ENCODE measurements at regions not wholly inside any gene's neighbourhood (a gene's known extent, or its start where the extent isn't known, plus 50 kb on each side); places are given as distances from the start of the nearest gene placed in this dataset.

DNA sequence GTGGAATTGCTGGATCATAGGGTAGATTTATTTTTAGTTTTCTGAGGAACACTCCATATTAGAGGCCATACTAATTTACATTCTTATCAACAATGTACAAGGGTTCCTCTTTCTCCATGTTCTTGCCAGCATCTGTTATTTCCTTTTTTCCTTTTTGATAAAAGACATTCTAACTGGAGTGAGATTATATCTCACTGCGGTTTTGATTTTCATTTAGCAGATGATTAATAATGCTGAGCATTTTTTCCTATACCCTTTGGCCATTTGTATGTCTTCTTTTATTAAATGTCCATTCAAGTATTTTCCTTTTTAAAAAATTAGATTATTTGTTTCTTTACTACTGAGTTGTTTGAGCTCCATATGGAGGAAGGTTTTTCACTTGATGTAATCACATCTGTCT is 1189.5 kb downstream of the ZPLD1 start:
- TF ChIP-seq SUZ12 (IDR thresholded peaks at IDR 0.05): no peak
- TF ChIP-seq ELF4 (IDR thresholded peaks at IDR 0.05): no peak
- no peak for TF ChIP-seq SP1 (IDR thresholded peaks at IDR 0.05)
- TF ChIP-seq ZNF384 (IDR thresholded peaks at IDR 0.05): no peak
- TF ChIP-seq, protein P1, sequence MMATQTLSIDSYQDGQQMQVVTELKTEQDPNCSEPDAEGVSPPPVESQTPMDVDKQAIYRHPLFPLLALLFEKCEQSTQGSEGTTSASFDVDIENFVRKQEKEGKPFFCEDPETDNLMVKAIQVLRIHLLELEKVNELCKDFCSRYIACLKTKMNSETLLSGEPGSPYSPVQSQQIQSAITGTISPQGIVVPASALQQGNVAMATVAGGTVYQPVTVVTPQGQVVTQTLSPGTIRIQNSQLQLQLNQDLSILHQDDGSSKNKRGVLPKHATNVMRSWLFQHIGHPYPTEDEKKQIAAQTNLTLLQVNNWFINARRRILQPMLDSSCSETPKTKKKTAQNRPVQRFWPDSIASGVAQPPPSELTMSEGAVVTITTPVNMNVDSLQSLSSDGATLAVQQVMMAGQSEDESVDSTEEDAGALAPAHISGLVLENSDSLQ (IDR thresholded peaks at IDR 0.05): no peak
- TF ChIP-seq FOXA1 (IDR thresholded peaks at IDR 0.05): no peak
- TF ChIP-seq HDGF (IDR thresholded peaks at IDR 0.05; ENCODE audit: borderline replicate concordance): no peak
- TF ChIP-seq BHLHE40 (IDR thresholded peaks at IDR 0.05; ENCODE audit: borderline replicate concordance): no peak
- no peak for TF ChIP-seq FOXK2 (IDR thresholded peaks at IDR 0.05)
- TF ChIP-seq CTBP1 (IDR thresholded peaks at IDR 0.05; ENCODE audit: borderline replicate concordance): no peak

Measured in HEK293T (cell line).